ENCODE measurements at regions not wholly inside any gene's neighbourhood (a gene's known extent, or its start where the extent isn't known, plus 50 kb on each side); places are given as distances from the start of the nearest gene placed in this dataset.

DNA sequence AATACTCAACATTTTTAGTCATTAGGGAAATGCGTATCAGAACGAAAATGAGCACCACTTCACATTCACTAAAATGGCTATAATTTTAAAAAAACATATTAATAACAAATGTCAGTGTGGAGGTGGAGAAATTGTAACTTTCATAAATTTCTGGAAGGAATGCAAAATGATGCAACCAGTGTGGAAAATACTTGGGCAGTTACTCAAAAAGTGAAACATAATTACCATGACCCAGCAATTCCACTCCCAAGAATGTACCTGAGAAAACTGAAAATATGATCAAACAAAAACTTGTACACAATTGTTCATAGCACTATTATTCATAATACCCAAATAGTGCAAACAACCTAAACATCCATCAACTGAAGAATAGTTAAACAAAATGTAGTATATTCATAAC, 76.1 kb upstream of the FAM241A start:
- TF ChIP-seq, protein P1, sequence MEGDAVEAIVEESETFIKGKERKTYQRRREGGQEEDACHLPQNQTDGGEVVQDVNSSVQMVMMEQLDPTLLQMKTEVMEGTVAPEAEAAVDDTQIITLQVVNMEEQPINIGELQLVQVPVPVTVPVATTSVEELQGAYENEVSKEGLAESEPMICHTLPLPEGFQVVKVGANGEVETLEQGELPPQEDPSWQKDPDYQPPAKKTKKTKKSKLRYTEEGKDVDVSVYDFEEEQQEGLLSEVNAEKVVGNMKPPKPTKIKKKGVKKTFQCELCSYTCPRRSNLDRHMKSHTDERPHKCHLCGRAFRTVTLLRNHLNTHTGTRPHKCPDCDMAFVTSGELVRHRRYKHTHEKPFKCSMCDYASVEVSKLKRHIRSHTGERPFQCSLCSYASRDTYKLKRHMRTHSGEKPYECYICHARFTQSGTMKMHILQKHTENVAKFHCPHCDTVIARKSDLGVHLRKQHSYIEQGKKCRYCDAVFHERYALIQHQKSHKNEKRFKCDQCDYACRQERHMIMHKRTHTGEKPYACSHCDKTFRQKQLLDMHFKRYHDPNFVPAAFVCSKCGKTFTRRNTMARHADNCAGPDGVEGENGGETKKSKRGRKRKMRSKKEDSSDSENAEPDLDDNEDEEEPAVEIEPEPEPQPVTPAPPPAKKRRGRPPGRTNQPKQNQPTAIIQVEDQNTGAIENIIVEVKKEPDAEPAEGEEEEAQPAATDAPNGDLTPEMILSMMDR (IDR thresholded peaks at IDR 0.05; ENCODE audit: borderline replicate concordance, extremely low read depth, low read length, poor library complexity, severe bottlenecking): no peak
- no peak for TF ChIP-seq EZH2 (IDR thresholded peaks at IDR 0.05; ENCODE audit: borderline replicate concordance, low read depth, low read length, severe bottlenecking)

Data from DND-41 (cell line).